Endothelial cell of umbilical vein (primary cell): ENCODE measurements at regions not wholly inside any gene's neighbourhood (a gene's known extent, or its start where the extent isn't known, plus 50 kb on each side); places are given as distances from the start of the nearest gene placed in this dataset.

ENCODE experiments used
- BruUV-seq: library from RNA; stranded (reverse); fragments of 400-500 nt; replicated peaks from 2 replicates; lab custom pipeline; 2021; lab: Mats Ljungman, UMichigan
- CTCF ChIA-PET: fragments of 300-600, 350-600 bp; sonication (Branson Sonifier 250); formaldehyde crosslinking; loops from one replicate; lab custom pipeline; 2021; ENCODE audit warnings: antibody characterized with exemption, inconsistent platforms; lab: Charles Lee
- POLR2A ChIA-PET: fragments of 300-600, 350-600 bp; sonication (Branson Sonifier 250); formaldehyde crosslinking; loops from one replicate; lab custom pipeline; 2021; ENCODE audit warnings: antibody characterized with exemption, inconsistent platforms; lab: Charles Lee
- DNase-seq: peaks from one replicate; pipeline ENCODE4 v3.0.0-alpha.2; 2011; ENCODE audit warnings: low read depth, low spot score
- FAIRE-seq: peaks from 2 replicates; lab custom pipeline; 2011; peaks lifted over from hg19 to GRCh38; lab: Jason Lieb, UNC
- H2AFZ ChIP-seq: 2 replicates; pipeline ENCODE4 v1.6.0; 2012; ENCODE audit warnings: low read depth, low read length, control low read depth, inconsistent platforms
- H3K27ac ChIP-seq: 2 replicates; pipeline ENCODE4 v1.5.1; 2011; ENCODE audit warnings: low read depth, mild to moderate bottlenecking, control low read depth, low read length, moderate library complexity; ENCODE audit not compliant: insufficient read depth
- H3K27me3 ChIP-seq, 2 experiments: 2 replicates each; pipeline versions ENCODE4 v1.6.0 to v1.6.1; 2011; ENCODE audit warnings: low read length in 2 of 2, mixed read lengths in 1 of 2; ENCODE audit not compliant: control insufficient read depth in 2 of 2, insufficient read depth in 2 of 2
- H3K36me3 ChIP-seq, 2 experiments: 2 replicates in 1 of 2; 3 replicates in 1 of 2; pipeline ENCODE4 v1.5.1; 2011; ENCODE audit warnings: low read length in 2 of 2, mild to moderate bottlenecking in 1 of 2, moderate library complexity in 1 of 2; ENCODE audit not compliant: control insufficient read depth in 2 of 2, insufficient read depth in 2 of 2; ENCODE audit errors: extremely low read depth in 1 of 2
- H3K4me1 ChIP-seq: 3 replicates; pipeline ENCODE4 v1.5.1; 2011; ENCODE audit warnings: mild to moderate bottlenecking, low read length; ENCODE audit not compliant: control insufficient read depth, insufficient read depth; ENCODE audit errors: extremely low read depth
- H3K4me2 ChIP-seq: 2 replicates; pipeline ENCODE4 v1.6.1; 2011; ENCODE audit warnings: low read length, control low read depth, mixed read lengths; ENCODE audit not compliant: insufficient read depth
- H3K4me3 ChIP-seq, 3 experiments: fragments of 200-600 bp in 1 of 3; sonication (generic), shearing (Covaris generic) in 1 of 3; replicated peaks in 1 of 3; 2 replicates each; pipeline ENCODE4 v1.5.1; 2011 to 2016; ENCODE audit warnings: control low read depth in 3 of 3, low read length in 3 of 3, mild to moderate bottlenecking in 2 of 3, inconsistent platforms in 1 of 3, low read depth in 1 of 3, moderate library complexity in 1 of 3; ENCODE audit not compliant: insufficient read depth in 1 of 3
- H3K79me2 ChIP-seq: 2 replicates; pipeline ENCODE4 v1.6.0; 2012; ENCODE audit warnings: low read length, inconsistent platforms; ENCODE audit not compliant: control insufficient read depth, insufficient read depth
- H3K9ac ChIP-seq: replicated peaks from 2 replicates; pipeline ENCODE3; 2011; ENCODE audit warnings: low read length, control low read depth; ENCODE audit not compliant: insufficient read depth; ENCODE audit errors: extremely low read depth
- H3K9me1 ChIP-seq: replicated peaks from 3 replicates; pipeline ENCODE4 v1.6.0; 2011; ENCODE audit warnings: mild to moderate bottlenecking, low read length; ENCODE audit not compliant: control insufficient read depth, insufficient read depth; ENCODE audit errors: extremely low read depth
- H3K9me3 ChIP-seq: replicated peaks from 2 replicates; pipeline ENCODE4 v1.5.1; 2012; ENCODE audit warnings: low read length, inconsistent platforms; ENCODE audit not compliant: control insufficient read depth, insufficient read depth
- H4K20me1 ChIP-seq: replicated peaks from 2 replicates; pipeline ENCODE3; 2011; ENCODE audit warnings: mild to moderate bottlenecking, low read length; ENCODE audit not compliant: control insufficient read depth, insufficient read depth; ENCODE audit errors: extremely low read depth
- EZH2 ChIP-seq: IDR thresholded peaks from 2 replicates; pipeline ENCODE4 v1.6.1; 2012; ENCODE audit warnings: borderline replicate concordance, low read depth, mild to moderate bottlenecking, moderate library complexity, low read length, inconsistent platforms; ENCODE audit not compliant: severe bottlenecking
- FOS ChIP-seq: IDR thresholded peaks from 2 replicates; pipeline ENCODE4 v1.6.1; 2011; ENCODE audit warnings: mild to moderate bottlenecking, low read length, moderate library complexity, borderline replicate concordance; ENCODE audit not compliant: insufficient read depth
- GATA2 ChIP-seq: IDR thresholded peaks from 2 replicates; pipeline ENCODE4 v1.7.0; 2011; ENCODE audit warnings: low read depth, mild to moderate bottlenecking, moderate library complexity, mixed read lengths, low read length; ENCODE audit not compliant: insufficient read length, insufficient read depth
- JUN ChIP-seq: IDR thresholded peaks from 2 replicates; pipeline ENCODE4 v1.6.1; 2011; ENCODE audit warnings: borderline replicate concordance, low read depth; ENCODE audit not compliant: insufficient read length, insufficient read depth
- MYC ChIP-seq: IDR thresholded peaks from one replicate; pipeline ENCODE4 v1.6.1; 2011; ENCODE audit warnings: mild to moderate bottlenecking, low read depth, low read length
- POLR2A ChIP-seq: IDR thresholded peaks from 2 replicates; pipeline ENCODE4 v1.6.1; 2012; ENCODE audit warnings: low read depth, mild to moderate bottlenecking, control low read depth, low read length
- POLR2AphosphoS5 ChIP-seq: IDR thresholded peaks from 2 replicates; pipeline ENCODE4 v1.6.1; 2012; ENCODE audit warnings: low read depth, mild to moderate bottlenecking, control low read depth, low read length, moderate library complexity; ENCODE audit not compliant: insufficient read depth
- dilution Hi-C: fragments of 300-500 bp; cut with MboI; formaldehyde crosslinking; loops from one replicate; pipeline ENCODE4 v1.15.0; 2019; ENCODE audit warnings: low sequenced_read_pairs; ENCODE audit not compliant: extremely low pct_ligation_motif_present
- intact Hi-C: fragments of 100-400 bp; cut with micrococcal nuclease; formaldehyde crosslinking; loops from one replicate; pipeline ENCODE4 v1.10.0; 2022
- TF ChIP-seq, protein P1 (sequence below), 2 donors: IDR thresholded peaks; 1 replicate in 1 of 2; 2 replicates in 1 of 2; pipeline ENCODE4 v1.5.1; 2011; ENCODE audit warnings: low read length in 2 of 2, mild to moderate bottlenecking in 2 of 2, moderate library complexity in 2 of 2, control low read depth in 1 of 2, inconsistent platforms in 1 of 2, low read depth in 1 of 2; ENCODE audit not compliant: insufficient read depth in 1 of 2; ENCODE audit errors: extremely low read depth in 1 of 2
- TF ChIP-seq, protein P2 (sequence below): IDR thresholded peaks from 2 replicates; pipeline ENCODE4 v1.6.1; 2011; ENCODE audit not compliant: insufficient read depth, insufficient read length

DNA sequence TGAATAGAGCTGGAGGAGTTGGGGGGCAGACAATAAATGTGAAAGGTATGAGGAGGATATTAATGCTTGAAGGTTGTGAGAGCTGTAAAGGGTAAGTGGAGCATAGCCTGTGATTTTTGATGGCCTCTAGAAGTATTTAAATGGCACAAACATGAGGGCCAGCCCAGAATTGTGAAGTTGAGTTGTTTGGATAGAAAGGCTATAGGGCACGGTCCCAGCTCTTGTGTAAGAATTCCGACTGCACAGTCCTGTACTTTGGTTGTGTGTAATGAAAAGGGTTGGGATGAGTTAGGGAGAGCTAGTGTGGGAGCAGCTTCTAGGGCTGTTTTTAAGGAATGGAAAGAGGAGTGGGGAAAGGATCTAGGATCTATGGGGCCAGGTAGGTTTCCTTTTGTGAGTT, 665.5 kb downstream of the USP25 start:
- TF ChIP-seq JUN: no peak
- no peak for TF ChIP-seq FOS
- TF ChIP-seq MYC: no peak
- Histone ChIP-seq H3K9me3 (no peaks in the 10 kb centered on the region), H3K4me2 (no peak overlapping the region), H4K20me1 (no peaks in the 10 kb centered on the region), H3K9me1 (no peaks in the 10 kb centered on the region), H3K36me3 (peaks cover 0 to 3% of the 10 kb centered on the region in 2 experiments), H3K79me2 (no peaks in the 10 kb centered on the region), H3K27ac (no peak overlapping the region), H3K4me3 (no peak overlapping the region), H3K9ac (no peak overlapping the region), H3K4me1 (no peaks in the 10 kb centered on the region), H3K27me3 (no peaks in the 10 kb centered on the region), H2AFZ (no peak overlapping the region)
- BruUV-seq: no TSS peak
- POLR2A ChIA-PET: interaction anchor here (0.6 kb wide), 1 partner anchor 59 kb away, joined by 4 read pairs; no protein-coding TSS in a partner anchor
- CTCF ChIA-PET: no interaction called here
- intact Hi-C loops (no loop called here), dilution Hi-C loops (no loop called here)
- no peak for DNase-seq
- FAIRE-seq: no peak

DNA sequence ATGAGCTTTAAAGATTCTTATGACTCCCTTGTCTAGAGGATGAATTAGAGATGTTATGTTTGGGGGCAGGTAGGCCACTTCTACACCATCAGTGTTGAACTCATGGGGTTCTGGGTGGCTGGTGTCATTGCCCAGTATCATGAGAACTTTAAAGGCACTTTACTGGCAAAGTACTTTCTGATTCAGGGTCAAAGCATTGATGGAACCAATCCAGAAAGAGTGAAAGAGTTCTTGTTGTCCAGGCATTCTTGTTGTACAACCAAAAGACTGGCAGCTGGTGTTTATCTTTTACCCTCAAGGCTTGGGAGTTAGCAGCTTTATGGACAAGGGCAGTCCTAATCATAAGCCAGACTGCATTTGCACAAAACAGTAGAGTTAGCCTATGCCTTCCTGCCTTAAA, 673.0 kb downstream of the USP25 start:
- FAIRE-seq (no peak), DNase-seq (peak; percentile 55)
- peaks cover under 1% of the 10 kb centered on the region for H3K4me1 ChIP-seq
- no peaks in the 10 kb centered on the region for H3K27me3 ChIP-seq
- H3K27ac ChIP-seq: no peak overlapping the region
- no TSS peak for BruUV-seq
- no peaks in the 10 kb centered on the region for H3K36me3 ChIP-seq
- H4K20me1 ChIP-seq: no peaks in the 10 kb centered on the region
- H3K4me2 ChIP-seq: no peak overlapping the region
- dilution Hi-C loops (no loop called here), intact Hi-C loops (no loop called here)
- H3K9me1 ChIP-seq: no peaks in the 10 kb centered on the region
- no peak overlapping the region for H2AFZ ChIP-seq
- CTCF ChIA-PET: interaction anchor here (1.6 kb wide), 1 partner anchor 36 kb away, joined by 5 read pairs; no protein-coding TSS in a partner anchor
- TF ChIP-seq EZH2 (no peak), POLR2A (no peak), POLR2AphosphoS5 (no peak), GATA2 (no peak), JUN (no peak)
- TF ChIP-seq, protein P1, sequence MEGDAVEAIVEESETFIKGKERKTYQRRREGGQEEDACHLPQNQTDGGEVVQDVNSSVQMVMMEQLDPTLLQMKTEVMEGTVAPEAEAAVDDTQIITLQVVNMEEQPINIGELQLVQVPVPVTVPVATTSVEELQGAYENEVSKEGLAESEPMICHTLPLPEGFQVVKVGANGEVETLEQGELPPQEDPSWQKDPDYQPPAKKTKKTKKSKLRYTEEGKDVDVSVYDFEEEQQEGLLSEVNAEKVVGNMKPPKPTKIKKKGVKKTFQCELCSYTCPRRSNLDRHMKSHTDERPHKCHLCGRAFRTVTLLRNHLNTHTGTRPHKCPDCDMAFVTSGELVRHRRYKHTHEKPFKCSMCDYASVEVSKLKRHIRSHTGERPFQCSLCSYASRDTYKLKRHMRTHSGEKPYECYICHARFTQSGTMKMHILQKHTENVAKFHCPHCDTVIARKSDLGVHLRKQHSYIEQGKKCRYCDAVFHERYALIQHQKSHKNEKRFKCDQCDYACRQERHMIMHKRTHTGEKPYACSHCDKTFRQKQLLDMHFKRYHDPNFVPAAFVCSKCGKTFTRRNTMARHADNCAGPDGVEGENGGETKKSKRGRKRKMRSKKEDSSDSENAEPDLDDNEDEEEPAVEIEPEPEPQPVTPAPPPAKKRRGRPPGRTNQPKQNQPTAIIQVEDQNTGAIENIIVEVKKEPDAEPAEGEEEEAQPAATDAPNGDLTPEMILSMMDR (IDR thresholded peaks at IDR 0.05; ENCODE audit: extremely low read depth in 1 of 2, insufficient read depth in 1 of 2, low read depth in 1 of 2, low read length in 2 of 2): no peak
- TF ChIP-seq, protein P2, sequence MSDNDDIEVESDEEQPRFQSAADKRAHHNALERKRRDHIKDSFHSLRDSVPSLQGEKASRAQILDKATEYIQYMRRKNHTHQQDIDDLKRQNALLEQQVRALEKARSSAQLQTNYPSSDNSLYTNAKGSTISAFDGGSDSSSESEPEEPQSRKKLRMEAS: no peak
- POLR2A ChIA-PET: no interaction called here
- no peak overlapping the region for H3K4me3 ChIP-seq
- no peaks in the 10 kb centered on the region for H3K9me3 ChIP-seq
- no peaks in the 10 kb centered on the region for H3K79me2 ChIP-seq
- H3K9ac ChIP-seq: no peak overlapping the region
